ENCODE measurements at regions not wholly inside any gene's neighbourhood (a gene's known extent, or its start where the extent isn't known, plus 50 kb on each side); places are given as distances from the start of the nearest gene placed in this dataset.

- DNase-seq (ENCODE audit: low spot score) = no peak
Measured at GRCh38 chr2:65708086-65708485, 275.7 kb upstream of the SPRED2 start.

- no peak for DNase-seq (ENCODE audit: low spot score)
Measured at GRCh38 chr2:65706411-65706810, 274.0 kb upstream of the SPRED2 start.

GRCh38 chr2:65701191-65701590, 268.8 kb upstream of the SPRED2 start:
- DNase-seq (ENCODE audit: low spot score) = no peak

- no peak for DNase-seq (ENCODE audit: low spot score)
Measured at GRCh38 chr2:65700720-65701119, 268.3 kb upstream of the SPRED2 start.

- no peak for DNase-seq (ENCODE audit: low spot score)
Measured at GRCh38 chr2:65700004-65700651, 267.7 kb upstream of the SPRED2 start.

- no peak for DNase-seq (ENCODE audit: low spot score)
Measured at GRCh38 chr2:65691816-65692215, 259.4 kb upstream of the SPRED2 start.

- no peak for DNase-seq (ENCODE audit: low spot score)
Measured at GRCh38 chr2:65688141-65688886, 255.9 kb upstream of the SPRED2 start.

- DNase-seq (ENCODE audit: low spot score) = no peak
Measured at GRCh38 chr2:65687614-65688013, 255.2 kb upstream of the SPRED2 start.

GRCh38 chr2:65686928-65687521, 254.6 kb upstream of the SPRED2 start:
- DNase-seq (ENCODE audit: low spot score) = no peak

- DNase-seq (ENCODE audit: low spot score) = no peak
Measured at GRCh38 chr2:65681503-65681902, 249.1 kb upstream of the SPRED2 start.

GRCh38 chr2:65678779-65679391, 246.5 kb upstream of the SPRED2 start:
- DNase-seq (ENCODE audit: low spot score) = no peak

GRCh38 chr2:65675350-65675749, 243.0 kb upstream of the SPRED2 start:
- no peak for DNase-seq (ENCODE audit: low spot score)

- DNase-seq (ENCODE audit: low spot score) = no peak
Measured at GRCh38 chr2:65671670-65672242, 239.4 kb upstream of the SPRED2 start.

GRCh38 chr2:65669574-65669973, 237.2 kb upstream of the SPRED2 start:
- no peak for DNase-seq (ENCODE audit: low spot score)

- DNase-seq (ENCODE audit: low spot score) = no peak
Measured at GRCh38 chr2:65668744-65669143, 236.3 kb upstream of the SPRED2 start.

GRCh38 chr2:65666156-65666725, 233.8 kb upstream of the SPRED2 start:
- DNase-seq (ENCODE audit: low spot score) = no peak

- no peak for DNase-seq (ENCODE audit: low spot score)
Measured at GRCh38 chr2:65664931-65665330, 232.5 kb upstream of the SPRED2 start.

GRCh38 chr2:65663831-65664407, 231.5 kb upstream of the SPRED2 start:
- DNase-seq (ENCODE audit: low spot score) = no peak

GRCh38 chr2:65662654-65663432, 230.4 kb upstream of the SPRED2 start:
- no peak for DNase-seq (ENCODE audit: low spot score)

- no peak for DNase-seq (ENCODE audit: low spot score)
Measured at GRCh38 chr2:65661980-65662653, 229.7 kb upstream of the SPRED2 start.
